ENCODE measurements at regions not wholly inside any gene's neighbourhood (a gene's known extent, or its start where the extent isn't known, plus 50 kb on each side); places are given as distances from the start of the nearest gene placed in this dataset.
"Not testable (repeated sequence)": the region's sequence is repeated elsewhere in the genome, so short reads cannot be mapped to it uniquely, and the experiment has no call there.

DNA sequence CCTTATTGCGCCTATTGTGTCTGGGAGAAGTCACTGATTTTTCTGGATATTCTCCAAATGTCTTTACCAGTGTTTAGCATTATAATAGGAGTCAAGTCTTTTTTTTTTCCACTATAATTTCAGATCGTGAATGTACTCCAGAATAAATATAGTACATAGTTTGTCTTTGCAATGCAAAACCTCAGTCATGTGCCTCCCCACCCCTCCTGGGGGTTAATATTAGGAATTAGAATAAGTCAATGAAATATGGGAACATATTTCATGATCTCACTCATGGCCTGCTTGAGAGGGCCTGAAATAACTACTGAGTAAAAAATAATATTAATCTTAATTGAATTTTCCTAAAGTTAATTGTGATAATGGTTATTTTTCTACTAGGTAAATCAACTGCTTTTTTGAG is 79.0 kb upstream of the TMEM170B start:
- in situ Hi-C loops (cut with HindIII; ENCODE audit: low sequenced_read_pairs): no loop called here

DNA sequence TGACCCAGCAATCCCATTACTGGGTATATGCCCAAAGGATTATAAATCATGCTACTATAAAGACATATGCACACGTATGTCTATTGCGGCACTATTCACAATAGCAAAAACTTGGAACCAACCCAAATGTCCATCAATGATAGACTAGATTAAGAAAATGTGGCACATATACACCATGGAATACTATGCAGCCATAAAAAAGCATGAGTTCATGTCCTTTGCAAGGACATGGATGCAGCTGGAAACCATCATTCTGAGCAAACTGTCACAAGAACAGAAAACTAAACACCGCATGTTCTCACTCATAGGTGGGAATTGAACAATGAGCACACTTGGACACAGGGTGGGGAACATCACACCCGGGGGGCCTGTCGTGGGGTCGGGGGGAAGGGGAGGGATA is 80.1 kb upstream of the TMEM170B start:
- in situ Hi-C loops (cut with HindIII; ENCODE audit: low sequenced_read_pairs); H3K4me3 ChIP-seq (ENCODE audit: low read depth, low read length); DNase-seq (ENCODE audit: low read depth): not testable (repeated sequence)

More for the DNA sequence above, 79.0 kb upstream of the TMEM170B start:
- TF ChIP-seq, protein P1, sequence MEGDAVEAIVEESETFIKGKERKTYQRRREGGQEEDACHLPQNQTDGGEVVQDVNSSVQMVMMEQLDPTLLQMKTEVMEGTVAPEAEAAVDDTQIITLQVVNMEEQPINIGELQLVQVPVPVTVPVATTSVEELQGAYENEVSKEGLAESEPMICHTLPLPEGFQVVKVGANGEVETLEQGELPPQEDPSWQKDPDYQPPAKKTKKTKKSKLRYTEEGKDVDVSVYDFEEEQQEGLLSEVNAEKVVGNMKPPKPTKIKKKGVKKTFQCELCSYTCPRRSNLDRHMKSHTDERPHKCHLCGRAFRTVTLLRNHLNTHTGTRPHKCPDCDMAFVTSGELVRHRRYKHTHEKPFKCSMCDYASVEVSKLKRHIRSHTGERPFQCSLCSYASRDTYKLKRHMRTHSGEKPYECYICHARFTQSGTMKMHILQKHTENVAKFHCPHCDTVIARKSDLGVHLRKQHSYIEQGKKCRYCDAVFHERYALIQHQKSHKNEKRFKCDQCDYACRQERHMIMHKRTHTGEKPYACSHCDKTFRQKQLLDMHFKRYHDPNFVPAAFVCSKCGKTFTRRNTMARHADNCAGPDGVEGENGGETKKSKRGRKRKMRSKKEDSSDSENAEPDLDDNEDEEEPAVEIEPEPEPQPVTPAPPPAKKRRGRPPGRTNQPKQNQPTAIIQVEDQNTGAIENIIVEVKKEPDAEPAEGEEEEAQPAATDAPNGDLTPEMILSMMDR (IDR thresholded peaks at IDR 0.05; ENCODE audit: low read depth, low read length, missing control alignments): no peak
- DNase-seq (ENCODE audit: low read depth): no peak
- H3K4me3 ChIP-seq (ENCODE audit: low read depth, low read length): no peak overlapping the region

DNA sequence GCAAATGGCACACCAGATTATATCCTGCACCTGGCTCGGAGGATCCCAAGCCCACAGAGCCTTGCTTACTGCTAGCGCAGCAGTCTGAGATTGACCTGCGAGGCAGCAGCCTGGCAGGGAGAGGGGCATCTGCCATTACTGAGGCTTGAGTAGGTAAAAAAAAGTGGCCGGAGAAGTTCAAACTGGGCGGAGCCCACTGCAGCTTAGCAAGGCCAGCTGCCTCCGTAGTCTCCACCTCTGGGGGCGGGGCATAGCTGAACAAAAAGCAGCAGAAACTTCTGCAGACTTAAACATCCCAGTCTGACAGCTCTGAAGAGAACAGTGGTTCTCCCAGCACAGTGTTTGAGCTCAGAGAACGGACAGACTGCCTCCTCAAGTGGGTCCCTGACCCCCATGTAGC is 85.4 kb upstream of the TMEM170B start:
- DNase-seq (ENCODE audit: low read depth); H3K4me3 ChIP-seq (ENCODE audit: low read depth, low read length); in situ Hi-C loops (cut with HindIII; ENCODE audit: low sequenced_read_pairs): not testable (repeated sequence)

DNA sequence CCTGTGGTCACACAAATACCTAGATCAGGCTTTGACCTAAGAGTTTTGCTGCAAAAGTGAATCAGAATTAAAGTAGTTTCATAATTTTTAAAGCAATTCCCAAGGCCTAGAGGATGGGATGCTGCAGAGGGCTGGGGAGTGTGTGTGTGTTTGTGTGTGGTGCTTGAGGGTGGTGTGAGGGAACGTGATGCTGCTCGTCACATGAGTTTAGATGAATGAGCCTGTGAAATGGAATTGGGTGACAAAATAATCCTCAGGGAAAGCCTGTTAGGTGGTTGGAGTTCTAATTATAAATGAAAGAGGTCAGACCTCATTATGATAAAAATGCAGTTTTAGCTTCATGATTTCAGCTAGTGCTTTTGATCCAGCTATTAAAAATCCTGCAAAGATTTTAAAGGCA is 87.5 kb upstream of the TMEM170B start:
- TF ChIP-seq, protein P1 (IDR thresholded peaks at IDR 0.05; ENCODE audit: low read depth, low read length, missing control alignments): no peak
- H3K4me3 ChIP-seq (ENCODE audit: low read depth, low read length): no peak overlapping the region
- in situ Hi-C loops (cut with HindIII; ENCODE audit: low sequenced_read_pairs): no loop called here
- DNase-seq (ENCODE audit: low read depth): no peak

DNA sequence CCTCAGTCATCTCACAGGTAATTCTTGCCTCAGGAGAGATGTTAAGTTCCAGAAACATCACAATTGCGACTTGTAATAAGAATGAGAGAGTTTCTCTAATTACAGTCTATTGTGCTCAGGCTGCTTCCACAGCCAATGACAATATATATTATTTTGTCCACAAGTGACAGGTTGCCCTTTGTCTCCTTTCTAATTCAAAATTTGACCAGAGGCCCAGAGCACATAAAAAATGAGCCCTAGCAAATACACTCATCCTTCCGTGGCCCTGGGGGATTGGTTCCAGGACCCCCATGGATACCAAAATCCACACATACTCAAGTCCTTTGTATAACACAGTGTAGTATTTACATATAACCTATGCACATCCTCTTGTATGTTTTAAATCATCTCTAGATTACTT is 88.1 kb upstream of the TMEM170B start:
- no peak overlapping the region for H3K4me3 ChIP-seq (ENCODE audit: low read depth, low read length)
- no peak for DNase-seq (ENCODE audit: low read depth)
- TF ChIP-seq, protein P1 (IDR thresholded peaks at IDR 0.05; ENCODE audit: low read depth, low read length, missing control alignments): no peak
- in situ Hi-C loops (cut with HindIII; ENCODE audit: low sequenced_read_pairs): no loop called here

DNA sequence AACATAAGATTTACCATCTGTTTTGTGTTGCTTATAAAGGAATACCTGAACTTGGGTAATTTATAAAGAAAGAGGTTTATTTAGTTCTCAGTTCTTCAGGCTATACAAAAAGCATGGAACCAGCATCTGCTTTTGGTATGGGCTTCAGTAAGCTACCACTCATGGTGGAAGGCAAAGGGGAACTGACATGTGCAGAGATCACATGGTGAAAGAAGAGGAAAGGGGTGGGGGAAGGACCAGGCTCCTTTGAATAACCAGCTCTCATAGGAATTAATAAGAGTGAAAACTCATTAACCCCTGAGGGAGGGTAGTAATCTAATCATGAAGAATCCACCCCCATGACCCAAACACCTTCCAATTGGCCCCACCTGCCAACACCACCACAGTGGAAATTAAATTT is 89.5 kb upstream of the TMEM170B start:
- DNase-seq (ENCODE audit: low read depth): no peak
- no peak overlapping the region for H3K4me3 ChIP-seq (ENCODE audit: low read depth, low read length)
- TF ChIP-seq, protein P1 (IDR thresholded peaks at IDR 0.05; ENCODE audit: low read depth, low read length, missing control alignments): no peak
- in situ Hi-C loops (cut with HindIII; ENCODE audit: low sequenced_read_pairs): no loop called here

DNA sequence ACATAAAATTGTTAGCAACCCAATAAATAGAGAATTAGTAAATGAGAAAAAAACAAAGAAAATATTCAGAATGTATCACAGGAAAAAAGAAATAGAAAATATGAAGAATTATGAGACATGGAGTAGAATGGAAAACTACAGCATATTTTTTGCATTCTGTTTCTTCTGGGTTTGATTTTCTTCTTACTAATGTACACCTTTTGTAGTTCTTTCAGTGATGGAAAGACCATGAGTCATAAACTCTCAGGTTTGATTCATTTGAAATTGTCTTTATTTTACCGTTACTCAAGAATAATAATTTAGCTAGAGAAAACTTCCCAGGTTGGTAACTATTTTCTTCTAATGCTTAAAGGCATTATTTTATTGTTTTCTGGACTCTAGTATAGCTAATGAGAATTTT is 90.3 kb upstream of the TMEM170B start:
- no peak overlapping the region for H3K4me3 ChIP-seq (ENCODE audit: low read depth, low read length)
- DNase-seq (ENCODE audit: low read depth): no peak
- in situ Hi-C loops (cut with HindIII; ENCODE audit: low sequenced_read_pairs): no loop called here
- TF ChIP-seq, protein P1 (IDR thresholded peaks at IDR 0.05; ENCODE audit: low read depth, low read length, missing control alignments): no peak

DNA sequence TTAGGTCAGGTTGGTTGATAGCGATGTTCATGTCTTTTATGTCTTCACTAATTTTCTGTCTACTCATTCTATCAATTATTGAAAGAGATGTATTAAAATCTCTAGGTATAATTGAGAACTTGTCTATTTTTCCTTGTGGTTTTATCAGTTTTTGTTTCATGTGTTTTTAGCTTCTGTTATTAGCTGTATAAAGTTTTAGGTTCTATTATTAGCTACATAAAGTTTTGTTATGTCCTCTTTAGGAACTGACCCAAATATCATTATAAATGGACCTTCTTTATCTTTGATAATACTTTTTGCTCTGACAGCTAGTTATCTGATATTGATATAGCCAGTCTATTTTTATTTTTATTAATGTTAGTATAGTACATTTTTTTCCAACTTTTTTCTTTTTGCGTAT is 92.4 kb upstream of the TMEM170B start:
- H3K4me3 ChIP-seq (ENCODE audit: low read depth, low read length): no peak overlapping the region

DNA sequence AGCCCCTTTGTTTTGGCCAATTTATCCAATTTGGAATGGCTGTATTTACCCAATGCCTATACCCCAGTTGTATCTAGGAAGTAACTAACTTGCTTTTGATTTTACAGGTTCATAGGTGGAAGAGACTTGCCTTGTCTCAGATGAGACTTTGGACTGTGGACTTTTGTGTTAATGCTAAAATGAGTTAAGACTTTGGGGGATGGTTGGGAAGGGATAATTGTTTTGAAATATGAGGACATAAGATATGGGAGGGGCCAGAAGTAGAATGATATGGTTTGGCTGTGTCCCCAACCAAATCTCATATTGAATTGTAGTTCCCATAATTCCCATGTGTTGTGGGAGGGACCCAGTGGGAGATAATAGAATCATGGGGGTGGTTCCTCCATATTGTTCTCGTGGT is 94.4 kb upstream of the TMEM170B start:
- in situ Hi-C loops (cut with HindIII; ENCODE audit: low sequenced_read_pairs); H3K4me3 ChIP-seq (ENCODE audit: low read depth, low read length); DNase-seq (ENCODE audit: low read depth): not testable (repeated sequence)

More for the DNA sequence above, 92.4 kb upstream of the TMEM170B start:
- TF ChIP-seq, protein P1 (IDR thresholded peaks at IDR 0.05; ENCODE audit: low read depth, low read length, missing control alignments): no peak
- DNase-seq (ENCODE audit: low read depth): no peak
- in situ Hi-C loops (cut with HindIII; ENCODE audit: low sequenced_read_pairs): no loop called here

All from astrocyte of the cerebellum (primary cell).